DOHH2 (cell line): ENCODE measurements at regions not wholly inside any gene's neighbourhood (a gene's known extent, or its start where the extent isn't known, plus 50 kb on each side); places are given as distances from the start of the nearest gene placed in this dataset.

Source experiments
- EZH2phosphoT487 ChIP-seq: fragments of 200-600 bp; sonication (generic); IDR thresholded peaks from 2 replicates; pipeline ENCODE4 v1.6.1; 2017; ENCODE audit warnings: borderline replicate concordance, mild to moderate bottlenecking, antibody characterized with exemption, low read length, moderate library complexity, mixed read lengths
- TF ChIP-seq, protein P1 (sequence below): fragments of 200-600 bp; sonication (generic); IDR thresholded peaks from one replicate; pipeline ENCODE4 v1.5.1; 2014; ENCODE audit warnings: antibody characterized with exemption, mild to moderate bottlenecking, low read depth, low read length; ENCODE audit not compliant: poor library complexity, severe bottlenecking

DNA sequence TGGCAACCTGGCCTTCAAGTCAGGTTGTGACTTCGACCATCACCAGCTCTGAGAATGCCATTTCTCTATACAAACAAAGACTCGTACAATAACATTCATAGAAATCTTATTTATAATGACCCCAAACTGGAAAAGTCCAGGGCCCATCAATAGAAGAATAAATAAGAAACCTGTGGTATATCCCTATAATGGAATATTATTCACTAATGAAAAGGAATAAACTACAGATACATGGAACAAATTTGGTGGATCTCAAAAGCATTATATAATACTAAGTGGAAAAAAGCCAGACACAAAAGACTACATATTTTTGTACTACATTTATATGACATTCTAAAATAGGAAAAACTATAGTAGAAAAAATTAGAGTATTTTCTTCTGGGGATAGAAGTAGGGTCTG is 109.4 kb upstream of the INPP4B start:
- TF ChIP-seq, protein P1, sequence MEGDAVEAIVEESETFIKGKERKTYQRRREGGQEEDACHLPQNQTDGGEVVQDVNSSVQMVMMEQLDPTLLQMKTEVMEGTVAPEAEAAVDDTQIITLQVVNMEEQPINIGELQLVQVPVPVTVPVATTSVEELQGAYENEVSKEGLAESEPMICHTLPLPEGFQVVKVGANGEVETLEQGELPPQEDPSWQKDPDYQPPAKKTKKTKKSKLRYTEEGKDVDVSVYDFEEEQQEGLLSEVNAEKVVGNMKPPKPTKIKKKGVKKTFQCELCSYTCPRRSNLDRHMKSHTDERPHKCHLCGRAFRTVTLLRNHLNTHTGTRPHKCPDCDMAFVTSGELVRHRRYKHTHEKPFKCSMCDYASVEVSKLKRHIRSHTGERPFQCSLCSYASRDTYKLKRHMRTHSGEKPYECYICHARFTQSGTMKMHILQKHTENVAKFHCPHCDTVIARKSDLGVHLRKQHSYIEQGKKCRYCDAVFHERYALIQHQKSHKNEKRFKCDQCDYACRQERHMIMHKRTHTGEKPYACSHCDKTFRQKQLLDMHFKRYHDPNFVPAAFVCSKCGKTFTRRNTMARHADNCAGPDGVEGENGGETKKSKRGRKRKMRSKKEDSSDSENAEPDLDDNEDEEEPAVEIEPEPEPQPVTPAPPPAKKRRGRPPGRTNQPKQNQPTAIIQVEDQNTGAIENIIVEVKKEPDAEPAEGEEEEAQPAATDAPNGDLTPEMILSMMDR = no peak
- no peak for TF ChIP-seq EZH2phosphoT487
